OCI-LY3 (cell line): ENCODE measurements at regions not wholly inside any gene's neighbourhood (a gene's known extent, or its start where the extent isn't known, plus 50 kb on each side); places are given as distances from the start of the nearest gene placed in this dataset.

Experiments
- EZH2phosphoT487 ChIP-seq: fragments of 200-600 bp; shearing (Covaris generic); IDR thresholded peaks from 2 replicates; pipeline ENCODE4 v1.6.1; 2018; ENCODE audit warnings: antibody characterized with exemption, mixed run types, low read depth
- TF ChIP-seq, protein P1 (sequence below): fragments of 200-600, 300-600 bp; sonication (generic); IDR thresholded peaks from 2 replicates; pipeline ENCODE4 v1.5.1; 2014; ENCODE audit warnings: antibody characterized with exemption, low read length, low read depth

DNA sequence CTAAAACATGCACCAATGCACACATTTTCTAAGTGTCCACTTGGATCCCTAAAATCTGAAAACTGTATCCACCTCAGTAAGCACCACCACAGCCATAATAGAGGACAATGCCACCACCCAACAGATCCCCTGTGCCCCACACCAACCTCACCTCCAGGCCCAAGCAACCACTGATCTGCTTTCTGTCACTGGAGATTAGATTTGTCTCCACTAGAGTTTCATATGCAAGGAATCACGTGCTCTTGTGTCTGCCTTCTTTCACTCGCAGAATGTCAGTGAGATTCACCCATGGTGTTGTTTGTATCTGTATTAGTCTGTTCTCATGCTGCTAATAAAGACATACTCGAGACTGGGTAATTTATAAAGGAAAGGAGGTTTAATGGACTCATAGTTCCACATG lies 216.1 kb upstream of the WWC1 start:
- TF ChIP-seq, protein P1, sequence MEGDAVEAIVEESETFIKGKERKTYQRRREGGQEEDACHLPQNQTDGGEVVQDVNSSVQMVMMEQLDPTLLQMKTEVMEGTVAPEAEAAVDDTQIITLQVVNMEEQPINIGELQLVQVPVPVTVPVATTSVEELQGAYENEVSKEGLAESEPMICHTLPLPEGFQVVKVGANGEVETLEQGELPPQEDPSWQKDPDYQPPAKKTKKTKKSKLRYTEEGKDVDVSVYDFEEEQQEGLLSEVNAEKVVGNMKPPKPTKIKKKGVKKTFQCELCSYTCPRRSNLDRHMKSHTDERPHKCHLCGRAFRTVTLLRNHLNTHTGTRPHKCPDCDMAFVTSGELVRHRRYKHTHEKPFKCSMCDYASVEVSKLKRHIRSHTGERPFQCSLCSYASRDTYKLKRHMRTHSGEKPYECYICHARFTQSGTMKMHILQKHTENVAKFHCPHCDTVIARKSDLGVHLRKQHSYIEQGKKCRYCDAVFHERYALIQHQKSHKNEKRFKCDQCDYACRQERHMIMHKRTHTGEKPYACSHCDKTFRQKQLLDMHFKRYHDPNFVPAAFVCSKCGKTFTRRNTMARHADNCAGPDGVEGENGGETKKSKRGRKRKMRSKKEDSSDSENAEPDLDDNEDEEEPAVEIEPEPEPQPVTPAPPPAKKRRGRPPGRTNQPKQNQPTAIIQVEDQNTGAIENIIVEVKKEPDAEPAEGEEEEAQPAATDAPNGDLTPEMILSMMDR, result no peak
- no peak for TF ChIP-seq EZH2phosphoT487
